GM21529 (cell line): ENCODE measurements at regions not wholly inside any gene's neighbourhood (a gene's known extent, or its start where the extent isn't known, plus 50 kb on each side); places are given as distances from the start of the nearest gene placed in this dataset.

ENCODE experiments used
- ATAC-seq: cut with Tn5 transposase; IDR thresholded peaks from one replicate; pipeline ENCODE4 v1.9.1; 2021; ENCODE audit not compliant: unreplicated experiment

GRCh38 chr14:34931206-34931605 lies 51.6 kb upstream of the SRP54 start:
- peak; percentile 45 for ATAC-seq

- ATAC-seq, result peak; percentile 77
These were observed 52.2 kb upstream of the SRP54 start for GRCh38 chr14:34930591-34931091.

- ATAC-seq, result no peak
These were observed 51.4 kb upstream of the BAZ1A start for GRCh38 chr14:34926552-34926951.
